ENCODE measurements at regions not wholly inside any gene's neighbourhood (a gene's known extent, or its start where the extent isn't known, plus 50 kb on each side); places are given as distances from the start of the nearest gene placed in this dataset.

DNA sequence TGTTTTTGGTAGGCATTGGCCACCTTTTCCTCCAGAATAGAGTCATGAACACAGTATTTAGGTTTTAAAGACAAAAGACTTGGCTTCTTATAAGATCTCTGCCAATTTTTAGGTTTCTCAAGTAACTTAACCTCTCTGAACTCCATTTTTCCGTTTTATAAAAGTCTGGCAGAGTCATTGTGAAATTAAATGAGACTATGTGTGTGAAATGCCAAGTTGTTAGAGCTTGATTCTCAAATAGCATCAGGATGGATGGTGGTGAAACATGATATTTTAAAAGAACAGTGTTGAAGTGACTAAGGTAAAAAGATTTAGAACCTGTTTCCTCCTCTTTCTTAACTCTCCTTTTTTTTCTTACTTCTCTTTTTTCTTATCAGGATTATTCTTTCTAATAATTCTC, 617.7 kb upstream of the SLITRK1 start:
- no peak for DNase-seq

DNA sequence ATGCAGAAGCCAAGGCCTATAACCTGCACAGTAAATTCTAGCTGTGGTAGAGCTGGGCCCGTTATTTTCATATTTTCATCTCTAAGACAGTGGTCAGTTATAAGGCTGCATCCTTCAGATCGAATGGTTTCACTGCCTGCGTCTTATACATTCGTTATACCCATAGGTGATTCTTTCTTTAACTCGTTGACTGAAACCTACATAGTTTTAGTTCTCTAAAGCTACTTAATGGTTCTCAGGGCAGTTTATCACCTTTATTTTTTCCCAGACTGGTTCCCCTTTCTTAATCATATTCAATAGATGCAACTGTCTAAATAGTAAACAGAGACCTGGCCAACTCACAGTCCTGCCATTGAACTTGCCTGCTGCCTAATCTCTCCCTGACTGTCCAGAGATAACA, 615.3 kb upstream of the SLITRK1 start:
- DNase-seq = no peak

DNA sequence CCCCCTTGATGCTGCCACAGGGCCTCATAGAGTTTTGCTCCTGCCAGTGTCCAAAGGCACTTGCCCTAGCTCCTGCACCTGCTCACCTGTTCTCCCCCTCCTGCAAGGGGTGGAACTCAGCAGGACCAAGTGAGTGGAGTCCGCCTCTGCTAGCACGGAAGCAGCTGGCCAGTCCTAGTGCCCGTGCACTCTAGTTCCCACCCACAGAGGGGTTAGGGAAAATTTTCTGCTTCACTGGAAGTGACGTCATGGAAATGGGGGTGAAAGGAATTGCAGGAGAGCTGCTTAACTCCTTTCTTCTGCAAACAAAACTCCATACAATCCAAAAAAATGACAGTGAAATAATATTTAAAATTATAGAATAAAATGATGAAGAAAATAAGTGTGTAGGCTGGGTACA, 609.7 kb upstream of the SLITRK1 start:
- no peak for DNase-seq

DNA sequence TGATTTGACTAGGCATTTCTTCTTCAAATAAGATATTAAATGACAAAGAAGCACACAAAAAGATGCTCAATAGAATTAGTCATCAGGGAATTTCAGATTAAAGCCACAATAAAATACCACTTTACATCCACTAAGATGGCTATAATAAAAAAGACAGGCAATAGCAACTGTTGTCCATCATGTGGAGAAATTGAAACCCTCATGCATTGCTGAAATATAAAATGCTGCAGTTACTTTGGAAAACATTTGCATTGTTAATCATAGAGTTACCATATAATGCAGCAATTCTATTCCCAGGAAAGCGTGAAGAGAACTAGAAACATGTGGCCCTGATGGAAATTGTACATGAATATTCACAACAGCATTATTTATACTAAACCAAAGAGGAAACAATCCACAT, 605.5 kb upstream of the SLITRK1 start:
- DNase-seq = no peak

DNA sequence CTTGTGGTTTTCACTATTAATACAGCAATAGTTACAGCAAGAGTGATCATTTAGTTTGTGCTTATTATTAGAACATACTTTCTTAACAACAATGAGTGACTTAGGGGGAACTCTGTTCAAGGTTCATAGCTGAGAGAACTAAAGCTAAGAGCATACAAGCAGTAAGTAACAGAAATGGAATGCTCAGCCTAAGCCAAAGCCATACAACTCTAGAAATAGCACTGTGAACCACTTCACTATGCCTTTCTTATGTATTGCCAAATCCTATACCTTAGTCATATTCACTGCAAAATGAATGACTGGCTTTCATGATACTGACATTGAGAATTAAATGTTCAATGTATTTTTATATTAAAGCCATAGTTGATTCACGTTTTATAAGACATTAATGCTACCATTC, 599.7 kb upstream of the SLITRK1 start:
- no peak for DNase-seq

DNA sequence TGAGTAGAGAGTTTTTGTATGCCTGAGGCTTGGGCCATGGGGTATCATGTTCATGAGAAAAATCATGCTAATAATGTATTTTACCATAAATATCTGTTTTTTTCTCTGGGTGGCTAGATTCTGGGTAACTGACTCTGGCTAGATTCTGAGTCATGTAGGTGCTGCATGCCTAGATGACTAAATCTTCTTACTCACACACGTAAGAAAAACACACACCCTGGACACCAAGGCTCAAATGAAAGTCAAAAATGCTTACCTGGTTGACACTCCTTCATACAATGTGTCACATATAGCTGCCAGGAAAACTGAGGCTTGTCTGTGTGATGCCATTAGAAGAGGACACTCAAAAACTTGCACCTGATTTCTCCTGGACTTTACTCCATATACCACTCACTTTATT, 597.4 kb upstream of the SLITRK1 start:
- no peak for DNase-seq

DNA sequence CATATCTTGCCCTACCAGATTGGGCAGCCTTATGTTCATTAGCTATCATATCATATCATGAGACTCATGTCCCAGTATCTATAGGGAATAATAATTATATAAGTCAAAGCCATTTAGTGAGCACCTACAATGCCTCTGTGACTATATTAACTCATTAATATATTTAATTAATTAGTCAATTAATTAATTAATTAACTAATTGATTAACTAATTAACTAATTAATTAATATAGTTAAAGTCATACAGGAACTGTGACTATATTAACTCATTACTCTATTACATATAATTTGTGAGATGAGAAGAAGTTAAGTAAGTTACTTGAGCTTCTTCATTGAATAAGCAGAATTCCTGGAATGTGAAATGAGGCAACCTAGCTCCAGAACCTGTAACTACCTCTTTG, 588.3 kb upstream of the SLITRK1 start:
- no peak for DNase-seq

DNA sequence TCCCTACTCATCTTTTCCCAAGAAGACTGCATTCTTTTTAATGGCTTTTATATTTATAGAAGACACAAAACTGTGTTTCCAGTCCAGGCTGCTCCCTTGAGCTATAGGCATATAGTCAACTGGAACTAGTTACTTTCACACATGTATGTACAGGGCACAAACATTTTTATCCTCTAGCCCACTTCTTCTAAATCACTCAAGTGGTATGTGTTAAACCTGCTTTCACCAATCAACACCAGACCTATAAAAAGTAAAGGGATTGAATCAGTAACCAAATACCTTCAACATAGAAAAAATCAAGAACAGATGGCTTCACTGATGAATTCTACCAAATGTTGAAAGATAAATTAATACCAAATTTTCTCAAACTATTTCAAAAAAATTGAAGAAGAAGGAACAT, 584.2 kb upstream of the SLITRK1 start:
- DNase-seq = no peak

DNA sequence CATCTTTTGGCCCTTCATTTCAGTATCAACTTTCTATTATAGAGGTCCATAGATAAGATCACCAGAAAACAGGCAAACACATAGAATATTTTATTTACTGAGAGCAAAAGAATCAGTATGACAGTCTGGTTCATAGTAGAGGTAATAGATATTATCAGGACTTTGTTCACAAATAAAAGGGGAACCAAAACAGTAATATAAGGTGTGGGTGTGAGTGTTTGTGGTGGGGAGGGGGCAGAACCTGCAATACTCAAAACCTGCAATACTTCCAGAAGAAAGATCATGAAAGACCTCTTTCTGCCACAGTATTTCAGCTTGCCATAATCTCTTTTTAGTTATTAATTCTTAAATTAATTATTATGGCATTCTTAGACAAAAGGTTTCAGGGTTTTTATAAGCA, 578.7 kb upstream of the SLITRK1 start:
- no peak for DNase-seq

DNA sequence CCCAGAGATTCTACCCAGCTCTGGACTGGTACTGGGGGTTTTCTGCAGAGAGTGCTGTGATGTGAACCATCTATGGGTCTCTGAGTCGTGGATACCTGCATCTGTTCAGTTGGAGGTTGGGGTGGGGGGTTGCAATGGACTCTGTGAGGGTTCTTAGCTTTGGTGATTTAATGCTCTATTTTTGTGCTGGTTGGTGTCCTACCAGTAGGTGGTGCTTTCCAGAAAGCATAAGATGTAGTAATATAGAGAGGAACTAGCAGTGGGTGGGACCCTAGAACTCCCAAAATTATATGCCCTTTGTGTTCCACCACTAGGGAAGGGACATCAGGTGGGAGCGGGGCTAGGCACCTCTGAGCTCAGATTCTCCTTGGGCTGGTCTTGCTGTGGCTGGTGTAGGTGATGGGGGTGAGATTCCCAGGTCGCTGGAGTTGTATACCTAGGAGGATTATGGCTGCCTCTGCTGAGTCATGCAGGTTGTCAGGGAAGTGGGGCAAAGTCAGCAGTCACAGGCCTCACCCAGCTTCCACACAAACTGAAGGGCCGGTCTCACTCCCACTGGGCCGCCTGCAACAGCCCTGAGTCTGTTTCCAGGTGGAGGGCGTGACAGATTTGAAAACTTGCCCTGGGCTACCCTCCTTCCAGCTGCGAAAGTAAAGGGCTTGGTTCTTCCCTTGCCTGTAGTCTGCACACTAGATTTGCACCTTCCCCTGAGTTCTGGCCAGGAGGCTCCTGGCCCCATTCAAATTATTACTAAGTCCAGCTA, 573.0 kb upstream of the SLITRK1 start:
- no peak for DNase-seq

DNA sequence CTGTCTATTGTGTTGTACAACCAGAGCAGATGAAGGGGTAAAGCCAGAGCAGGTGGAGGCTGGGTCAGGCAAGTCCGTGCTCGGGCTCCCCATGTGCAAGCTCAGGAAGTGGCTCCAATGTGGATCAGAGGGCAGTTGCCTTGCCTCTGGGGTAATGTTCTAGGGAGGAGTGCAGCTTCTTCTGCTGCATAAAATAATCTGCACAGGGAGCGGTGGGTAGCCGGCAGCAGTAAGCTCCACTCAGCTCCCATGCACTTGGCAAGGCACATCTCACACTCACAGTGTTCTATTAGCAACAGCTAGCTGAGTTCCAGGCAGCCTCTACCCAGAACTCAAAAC, 565.3 kb upstream of the SLITRK1 start:
- DNase-seq = no peak

DNA sequence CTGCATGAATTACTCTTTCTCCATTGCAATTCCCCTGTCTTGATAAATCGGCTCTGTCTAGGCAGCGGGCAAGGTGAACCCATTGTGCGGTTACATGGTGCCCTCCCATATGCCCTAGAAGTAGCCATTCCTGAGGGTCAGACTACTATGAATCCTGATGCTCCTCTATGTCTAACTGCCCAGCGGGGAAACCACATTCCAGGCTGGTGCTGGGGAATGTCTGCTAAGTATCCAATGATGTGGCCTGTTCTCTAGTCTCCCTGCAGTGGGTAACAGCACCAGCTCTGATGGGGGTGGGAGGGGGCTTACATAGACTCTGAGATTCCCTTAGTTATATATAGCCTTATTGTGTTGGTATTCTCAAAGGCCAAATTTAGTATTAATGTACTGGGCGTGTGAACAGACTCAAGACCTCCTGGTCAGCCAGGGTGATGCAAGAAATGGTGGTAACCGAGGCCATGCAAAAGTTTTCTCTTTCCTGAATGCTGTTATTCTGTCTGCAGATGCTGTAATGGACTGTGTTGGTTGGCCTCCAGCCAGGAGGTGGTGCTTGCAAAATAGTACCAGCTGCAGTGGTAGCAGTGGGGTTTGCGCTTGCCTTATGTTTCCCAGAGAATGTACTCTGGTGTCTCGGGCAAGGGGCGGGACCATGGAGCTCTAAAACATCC, 564.8 kb upstream of the SLITRK1 start:
- no peak for DNase-seq

DNA sequence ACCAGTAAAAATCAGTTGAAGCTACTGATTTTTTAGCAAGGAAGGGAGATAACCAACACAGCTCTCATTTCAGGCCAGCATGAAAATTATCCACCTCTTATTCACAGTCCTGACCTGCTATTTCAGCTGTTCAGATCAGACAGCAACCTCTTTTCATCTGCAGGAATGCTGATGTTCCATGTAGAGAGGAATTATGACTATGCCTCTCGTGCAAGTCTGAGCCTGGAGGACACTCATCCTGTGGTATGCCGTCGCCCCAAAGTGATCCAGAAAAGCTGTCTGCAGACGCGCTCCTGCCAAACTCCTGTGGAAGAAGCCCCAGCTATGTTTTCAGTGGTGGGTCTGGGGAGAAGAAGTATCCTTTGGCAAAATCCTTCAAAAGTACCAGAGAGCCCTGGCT, 563.5 kb upstream of the SLITRK1 start:
- DNase-seq = no peak

DNA sequence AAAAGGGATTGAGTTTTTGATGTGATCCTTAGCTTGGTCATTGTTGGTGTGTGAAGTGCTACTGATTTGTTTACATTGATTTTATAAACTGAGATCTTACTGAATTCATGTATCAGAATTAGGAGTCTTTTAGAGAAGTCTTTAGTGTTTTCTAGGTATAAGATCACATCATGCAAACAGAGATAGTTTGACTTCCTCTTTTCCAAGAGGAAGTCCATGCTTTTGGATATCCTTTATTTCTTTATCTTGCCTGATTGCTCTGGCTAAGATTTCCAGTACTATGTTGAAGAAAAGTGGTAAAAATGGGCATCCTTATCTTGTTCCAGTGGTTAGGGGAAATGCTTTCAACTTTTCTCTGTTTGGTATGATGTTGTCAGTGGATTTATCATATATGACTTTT, 561.2 kb upstream of the SLITRK1 start:
- DNase-seq = peak; percentile 4 to 16

DNA sequence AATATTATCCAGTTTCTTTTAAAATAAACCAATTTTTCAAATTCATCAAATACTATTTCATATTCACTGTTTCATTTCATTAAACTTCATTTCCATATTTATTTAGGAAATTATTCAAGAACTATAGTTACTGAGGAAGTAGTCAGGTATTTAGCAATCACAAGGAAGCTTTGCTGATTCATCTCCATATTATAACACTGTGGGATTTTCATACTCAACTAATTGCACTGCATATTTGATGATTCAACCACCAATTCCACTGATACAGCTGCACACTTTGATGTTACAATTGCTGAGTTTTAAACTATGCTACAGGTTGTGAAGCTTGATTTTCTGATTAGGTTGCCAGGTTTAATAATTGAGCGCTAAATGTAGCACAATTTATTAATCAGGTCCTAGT, 556.8 kb upstream of the SLITRK1 start:
- peak; percentile 66 to 67 for DNase-seq

DNA sequence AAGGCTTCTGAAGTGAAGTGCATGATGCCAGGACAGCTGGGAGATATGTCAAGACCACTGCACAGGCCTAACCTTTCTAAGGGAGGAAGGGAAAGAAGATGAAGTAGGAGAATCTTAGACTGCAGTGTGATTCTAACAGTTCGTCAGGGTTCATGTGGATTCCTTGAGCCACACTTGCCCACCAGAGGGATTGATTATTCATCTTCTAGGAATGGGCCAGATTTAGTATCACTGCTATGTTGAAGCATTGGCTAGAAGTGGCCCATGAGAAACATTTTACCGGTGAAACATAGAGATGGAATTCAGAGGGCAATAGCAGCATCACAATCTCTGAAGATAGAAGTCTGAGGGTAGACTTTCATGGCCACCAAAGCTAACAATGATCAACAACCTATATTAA, 550.8 kb upstream of the SLITRK1 start:
- no peak for DNase-seq

DNA sequence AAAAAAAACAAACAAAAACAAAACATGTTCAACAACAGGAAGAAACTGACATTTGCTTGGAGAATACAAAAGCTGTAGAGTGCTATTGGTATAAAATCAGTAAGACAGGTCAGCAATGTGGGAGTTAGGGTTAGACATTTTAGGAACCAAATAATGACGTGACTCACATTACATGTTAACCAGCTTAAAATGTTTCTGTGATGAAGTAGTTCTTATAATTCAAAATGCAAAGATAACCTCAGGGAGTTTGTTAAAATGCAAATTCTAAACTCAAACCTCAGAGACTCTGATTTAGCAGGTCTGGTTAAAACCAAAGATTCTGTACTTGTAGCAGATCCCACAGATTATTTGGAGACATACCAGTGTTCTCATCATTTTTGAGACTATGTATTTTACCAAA, 549.4 kb upstream of the SLITRK1 start:
- DNase-seq = no peak

DNA sequence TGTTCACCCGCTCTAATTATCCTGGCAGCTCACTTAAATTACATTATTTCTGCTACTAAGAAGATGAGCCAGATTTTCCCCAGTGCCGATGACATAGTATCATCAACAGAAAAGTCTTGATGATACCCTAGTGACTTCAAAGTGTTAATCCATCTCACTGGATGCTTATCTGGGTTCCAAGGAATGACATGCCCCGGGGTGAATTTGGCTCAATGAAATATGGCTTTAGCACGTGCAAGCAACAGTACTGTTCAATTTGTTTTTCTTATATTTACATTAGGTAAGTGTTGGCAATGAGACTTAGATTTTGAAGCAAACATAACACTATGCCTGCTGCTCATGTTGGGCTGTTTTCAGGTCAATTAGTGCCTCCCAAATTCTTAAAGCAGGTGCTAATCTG, 548.2 kb upstream of the SLITRK1 start:
- no peak for DNase-seq

DNA sequence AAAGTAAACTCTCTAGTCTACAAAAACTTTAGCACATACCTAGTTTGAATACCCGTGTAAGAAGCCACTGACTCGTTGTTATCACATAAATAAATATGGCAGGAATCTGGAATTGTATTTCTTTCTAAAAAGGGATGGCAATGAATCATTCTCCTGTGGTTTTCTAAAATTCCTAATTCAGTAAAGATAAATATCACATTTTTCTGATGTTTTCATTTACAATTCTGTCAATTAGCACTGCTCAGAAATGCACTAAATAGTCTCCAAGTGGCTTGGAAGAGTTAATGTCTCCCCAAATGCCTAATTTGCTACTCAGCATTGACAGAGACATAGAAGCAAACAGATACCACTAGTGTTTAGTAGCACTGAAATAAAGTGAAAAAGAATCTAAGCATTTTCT, 547.7 kb upstream of the SLITRK1 start:
- no peak for DNase-seq

DNA sequence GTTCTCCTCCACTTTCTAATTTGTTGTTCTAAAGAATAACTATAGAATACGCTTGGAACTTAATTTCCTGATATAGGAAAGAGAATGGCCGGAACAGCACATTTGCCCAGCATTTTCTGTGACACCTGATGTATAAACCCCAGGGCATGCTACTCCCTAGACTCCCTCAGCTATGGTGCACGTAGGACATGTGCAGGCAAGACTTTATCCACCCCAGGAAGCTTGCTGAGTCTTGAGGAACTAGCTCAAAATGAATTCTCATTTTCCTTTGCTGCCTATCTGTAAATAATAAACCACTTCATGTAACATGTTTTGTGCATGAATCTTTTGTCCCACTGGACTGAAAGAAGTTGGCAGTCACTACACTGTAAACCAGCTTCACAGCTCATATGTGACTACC, 535.8 kb upstream of the SLITRK1 start:
- DNase-seq = no peak

DNA sequence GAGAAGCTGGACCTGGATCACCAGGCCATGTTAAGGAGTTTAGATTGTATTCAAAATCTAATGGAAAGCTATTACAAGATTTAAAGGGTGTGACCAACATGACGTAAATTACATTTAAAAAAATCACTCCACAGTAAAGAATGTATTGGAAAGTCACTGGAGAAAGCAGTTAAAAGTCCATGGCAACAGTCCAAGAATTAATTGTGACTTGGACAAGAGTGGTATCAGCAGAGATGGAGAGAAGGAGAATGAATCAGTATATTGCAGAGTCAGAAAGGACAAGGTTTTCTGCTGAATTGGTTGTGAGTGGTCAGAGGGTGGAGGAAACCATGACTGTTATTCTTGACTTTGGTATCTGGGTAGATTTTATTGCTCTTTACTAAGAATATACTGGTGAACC, 535.1 kb upstream of the SLITRK1 start:
- no peak for DNase-seq

DNA sequence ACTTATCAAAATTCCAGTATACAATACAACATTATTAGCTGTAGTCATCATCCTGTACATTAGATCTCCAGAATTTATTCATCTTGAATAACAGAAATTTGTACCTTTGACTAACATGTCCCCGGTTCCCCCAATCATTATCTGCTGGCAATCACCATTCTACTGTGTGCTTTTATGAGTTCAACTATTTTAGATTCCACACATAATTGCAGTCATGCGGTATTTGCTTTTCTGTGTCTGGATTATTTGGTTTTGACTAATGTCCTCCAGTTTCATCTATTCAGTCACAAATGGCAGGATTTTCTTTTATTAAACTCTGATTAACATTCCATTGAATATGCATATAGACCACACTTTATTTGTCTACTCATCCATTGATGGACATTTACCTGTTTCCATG, 530.7 kb upstream of the SLITRK1 start:
- DNase-seq = no peak

DNA sequence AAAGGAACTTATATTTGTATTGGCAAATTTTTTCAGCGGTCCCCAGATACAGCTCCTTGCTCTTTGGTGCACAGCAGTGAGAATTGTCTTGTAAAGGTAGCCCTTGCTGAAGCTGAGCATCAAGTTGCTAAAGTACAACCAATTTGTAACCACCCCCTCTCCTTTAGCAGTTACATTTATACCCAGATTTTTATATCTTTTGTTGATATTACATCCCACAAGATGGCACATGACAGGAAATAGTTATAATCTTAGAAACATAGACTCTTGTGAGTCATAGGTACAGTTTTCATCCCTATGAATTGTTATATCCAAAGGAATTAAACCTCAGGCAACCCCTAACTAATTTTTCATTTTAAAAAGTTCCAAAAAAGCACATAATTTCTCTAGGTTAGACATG, 523.0 kb upstream of the SLITRK1 start:
- DNase-seq = no peak

DNA sequence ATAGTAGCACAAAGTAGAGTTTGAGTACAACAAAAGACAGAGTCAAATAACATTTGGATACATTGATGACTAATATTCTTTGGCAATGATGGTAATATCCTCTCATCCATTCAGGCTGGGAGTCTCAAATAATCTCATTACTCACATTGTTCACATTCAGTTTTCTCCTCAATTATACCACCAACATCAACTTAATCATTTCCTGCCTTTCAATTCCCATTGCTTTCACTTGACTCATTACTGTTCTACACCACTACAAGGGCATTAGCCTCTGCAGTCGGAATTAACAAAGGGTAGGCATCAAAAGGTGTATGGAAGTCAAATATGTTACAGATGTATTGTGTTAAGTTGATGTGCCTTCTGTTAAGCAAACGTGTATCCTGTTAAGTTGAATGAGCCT, 518.4 kb upstream of the SLITRK1 start:
- no peak for DNase-seq

All from AML-193 (cell line).